ENCODE measurements at regions not wholly inside any gene's neighbourhood (a gene's known extent, or its start where the extent isn't known, plus 50 kb on each side); places are given as distances from the start of the nearest gene placed in this dataset.

DNA sequence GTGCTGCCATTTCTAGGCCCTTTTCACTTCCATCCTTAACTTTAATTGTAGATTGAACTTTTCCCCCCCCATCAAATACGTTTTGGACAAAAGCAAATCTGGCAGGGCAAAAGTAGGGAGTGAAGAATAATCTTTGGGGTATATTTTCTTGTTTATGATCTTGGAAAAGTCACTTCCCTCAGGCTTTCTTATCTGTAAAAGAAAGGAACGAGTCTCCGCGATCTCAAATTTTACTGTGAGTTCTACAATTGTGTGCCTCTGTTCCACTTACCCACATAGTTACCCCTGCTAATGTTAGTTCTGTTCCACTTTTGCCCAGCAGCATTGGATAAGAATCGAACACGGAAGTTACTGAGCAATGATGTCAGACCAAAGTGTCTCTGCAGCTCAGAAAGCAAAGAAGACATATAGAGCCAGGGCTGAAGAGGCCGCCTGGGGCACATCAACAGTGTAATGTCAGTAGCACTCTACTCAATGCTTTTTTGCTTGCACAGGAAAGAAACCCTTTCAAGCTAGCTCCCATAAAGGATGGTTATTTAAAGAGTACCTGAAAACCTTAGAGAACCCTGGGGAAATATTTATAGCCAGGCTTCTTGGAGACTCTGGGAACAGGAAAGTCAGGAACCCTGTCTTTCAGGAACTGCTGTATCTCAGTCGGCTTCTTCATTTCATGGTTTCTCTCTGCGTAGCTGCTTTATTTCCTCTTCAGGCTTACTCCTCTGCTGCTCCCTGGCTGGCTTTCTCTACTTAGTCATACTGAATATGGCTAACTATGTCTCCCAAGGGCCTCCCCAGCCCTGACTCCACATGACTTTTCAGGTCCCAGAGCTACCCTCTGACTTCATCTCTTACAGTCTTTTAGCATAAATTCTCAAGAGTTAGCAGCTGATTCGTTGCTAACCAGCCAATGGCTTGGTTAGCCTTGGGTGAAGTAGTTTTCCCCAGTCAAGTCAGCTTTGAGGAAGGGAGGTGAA lies 123.7 kb upstream of the FAM3C start:
- TF ChIP-seq POLR2AphosphoS5 (IDR thresholded peaks at IDR 0.05; ENCODE audit: low read depth, low read length) (no peak), TAF1 (IDR thresholded peaks at IDR 0.05; ENCODE audit: borderline replicate concordance, insufficient read depth, low read length) (no peak)
- TF ChIP-seq, protein P1, sequence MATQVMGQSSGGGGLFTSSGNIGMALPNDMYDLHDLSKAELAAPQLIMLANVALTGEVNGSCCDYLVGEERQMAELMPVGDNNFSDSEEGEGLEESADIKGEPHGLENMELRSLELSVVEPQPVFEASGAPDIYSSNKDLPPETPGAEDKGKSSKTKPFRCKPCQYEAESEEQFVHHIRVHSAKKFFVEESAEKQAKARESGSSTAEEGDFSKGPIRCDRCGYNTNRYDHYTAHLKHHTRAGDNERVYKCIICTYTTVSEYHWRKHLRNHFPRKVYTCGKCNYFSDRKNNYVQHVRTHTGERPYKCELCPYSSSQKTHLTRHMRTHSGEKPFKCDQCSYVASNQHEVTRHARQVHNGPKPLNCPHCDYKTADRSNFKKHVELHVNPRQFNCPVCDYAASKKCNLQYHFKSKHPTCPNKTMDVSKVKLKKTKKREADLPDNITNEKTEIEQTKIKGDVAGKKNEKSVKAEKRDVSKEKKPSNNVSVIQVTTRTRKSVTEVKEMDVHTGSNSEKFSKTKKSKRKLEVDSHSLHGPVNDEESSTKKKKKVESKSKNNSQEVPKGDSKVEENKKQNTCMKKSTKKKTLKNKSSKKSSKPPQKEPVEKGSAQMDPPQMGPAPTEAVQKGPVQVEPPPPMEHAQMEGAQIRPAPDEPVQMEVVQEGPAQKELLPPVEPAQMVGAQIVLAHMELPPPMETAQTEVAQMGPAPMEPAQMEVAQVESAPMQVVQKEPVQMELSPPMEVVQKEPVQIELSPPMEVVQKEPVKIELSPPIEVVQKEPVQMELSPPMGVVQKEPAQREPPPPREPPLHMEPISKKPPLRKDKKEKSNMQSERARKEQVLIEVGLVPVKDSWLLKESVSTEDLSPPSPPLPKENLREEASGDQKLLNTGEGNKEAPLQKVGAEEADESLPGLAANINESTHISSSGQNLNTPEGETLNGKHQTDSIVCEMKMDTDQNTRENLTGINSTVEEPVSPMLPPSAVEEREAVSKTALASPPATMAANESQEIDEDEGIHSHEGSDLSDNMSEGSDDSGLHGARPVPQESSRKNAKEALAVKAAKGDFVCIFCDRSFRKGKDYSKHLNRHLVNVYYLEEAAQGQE (IDR thresholded peaks at IDR 0.05; ENCODE audit: insufficient read depth in 1 of 2, low read depth in 2 of 2, low read length in 2 of 2): no peak
